ENCODE measurements at regions not wholly inside any gene's neighbourhood (a gene's known extent, or its start where the extent isn't known, plus 50 kb on each side); places are given as distances from the start of the nearest gene placed in this dataset.

- no peak for DNase-seq
Measured at GRCh38 chr10:107727767-107728317, 563.3 kb upstream of the SORCS1 start.

GRCh38 chr10:107718864-107719263, 554.4 kb upstream of the SORCS1 start:
- no peak for DNase-seq

- DNase-seq = no peak
Measured at GRCh38 chr10:107717046-107717445, 552.5 kb upstream of the SORCS1 start.

- no peak for DNase-seq
Measured at GRCh38 chr10:107715565-107715964, 551.1 kb upstream of the SORCS1 start.

- DNase-seq = no peak
Measured at GRCh38 chr10:107708981-107709380, 544.5 kb upstream of the SORCS1 start.

GRCh38 chr10:107706096-107706725, 541.7 kb upstream of the SORCS1 start:
- no peak for DNase-seq

GRCh38 chr10:107701943-107702342, 537.4 kb upstream of the SORCS1 start:
- DNase-seq = no peak

GRCh38 chr10:107692072-107692471, 527.6 kb upstream of the SORCS1 start:
- DNase-seq = no peak

- no peak for DNase-seq
Measured at GRCh38 chr10:107689323-107689722, 524.8 kb upstream of the SORCS1 start.

GRCh38 chr10:107687701-107688100, 523.2 kb upstream of the SORCS1 start:
- DNase-seq = no peak

GRCh38 chr10:107686095-107686494, 521.6 kb upstream of the SORCS1 start:
- DNase-seq = no peak

GRCh38 chr10:107671960-107672359, 507.5 kb upstream of the SORCS1 start:
- DNase-seq = no peak

GRCh38 chr10:107666214-107666613, 501.7 kb upstream of the SORCS1 start:
- no peak for DNase-seq

- no peak for DNase-seq
Measured at GRCh38 chr10:107665459-107665858, 501.0 kb upstream of the SORCS1 start.

- DNase-seq = no peak
Measured at GRCh38 chr10:107657851-107658250, 493.3 kb upstream of the SORCS1 start.

GRCh38 chr10:107656932-107657331, 492.4 kb upstream of the SORCS1 start:
- no peak for DNase-seq

GRCh38 chr10:107653832-107654287, 489.4 kb upstream of the SORCS1 start:
- no peak for DNase-seq

GRCh38 chr10:107650939-107651338, 486.4 kb upstream of the SORCS1 start:
- no peak for DNase-seq

- DNase-seq = no peak
Measured at GRCh38 chr10:107649249-107649648, 484.7 kb upstream of the SORCS1 start.

- DNase-seq = no peak
Measured at GRCh38 chr10:107647462-107647861, 483.0 kb upstream of the SORCS1 start.

- DNase-seq = no peak
Measured at GRCh38 chr10:107631876-107632275, 467.4 kb upstream of the SORCS1 start.

- DNase-seq = no peak
Measured at GRCh38 chr10:107626862-107627261, 462.4 kb upstream of the SORCS1 start.

GRCh38 chr10:107623292-107623691, 458.8 kb upstream of the SORCS1 start:
- DNase-seq = no peak

- no peak for DNase-seq
Measured at GRCh38 chr10:107619139-107619538, 454.6 kb upstream of the SORCS1 start.

- DNase-seq = no peak
Measured at GRCh38 chr10:107618504-107618994, 454.0 kb upstream of the SORCS1 start.
